MV-4-11 (cell line): ENCODE measurements at regions not wholly inside any gene's neighbourhood (a gene's known extent, or its start where the extent isn't known, plus 50 kb on each side); places are given as distances from the start of the nearest gene placed in this dataset.
"Not testable (repeated sequence)": the region's sequence is repeated elsewhere in the genome, so short reads cannot be mapped to it uniquely, and the experiment has no call there.

Source experiments
- DNase-seq: peaks from one replicate; lab custom pipeline; 2025; lab: John Stamatoyannopoulos, UW

GRCh38 chr9:18032636-18033035 lies 441.3 kb upstream of the ADAMTSL1 start:
- no peak for DNase-seq

- no peak for DNase-seq
Observed at GRCh38 chr9:18036422-18037187, 437.3 kb upstream of the ADAMTSL1 start.

- DNase-seq, result no peak
Observed at GRCh38 chr9:18037981-18038380, 436.0 kb upstream of the ADAMTSL1 start.

- DNase-seq, result no peak
Observed at GRCh38 chr9:18040327-18040726, 433.6 kb upstream of the ADAMTSL1 start.

- no peak for DNase-seq
Observed at GRCh38 chr9:18043978-18044377, 430.0 kb upstream of the ADAMTSL1 start.

GRCh38 chr9:18045326-18045725 lies 428.6 kb upstream of the ADAMTSL1 start:
- DNase-seq, result no peak

- no peak for DNase-seq
Observed at GRCh38 chr9:18046068-18046467, 427.9 kb upstream of the ADAMTSL1 start.

GRCh38 chr9:18051638-18052037 lies 422.3 kb upstream of the ADAMTSL1 start:
- no peak for DNase-seq

- DNase-seq, result no peak
Observed at GRCh38 chr9:18052060-18052459, 421.9 kb upstream of the ADAMTSL1 start.

- DNase-seq, result no peak
Observed at GRCh38 chr9:18056269-18056992, 417.5 kb upstream of the ADAMTSL1 start.

GRCh38 chr9:18056993-18057369 lies 417.0 kb upstream of the ADAMTSL1 start:
- DNase-seq, result no peak

GRCh38 chr9:18058564-18059442 lies 415.1 kb upstream of the ADAMTSL1 start:
- no peak for DNase-seq

- DNase-seq, result no peak
Observed at GRCh38 chr9:18059447-18059846, 414.5 kb upstream of the ADAMTSL1 start.

GRCh38 chr9:18060269-18060934 lies 413.6 kb upstream of the ADAMTSL1 start:
- DNase-seq, result no peak

- DNase-seq, result no peak
Observed at GRCh38 chr9:18061332-18061731, 412.6 kb upstream of the ADAMTSL1 start.

- peak; percentile 67 for DNase-seq
Observed at GRCh38 chr9:18061856-18062255, 412.1 kb upstream of the ADAMTSL1 start.

- DNase-seq, result no peak
Observed at GRCh38 chr9:18063856-18064390, 410.0 kb upstream of the ADAMTSL1 start.

GRCh38 chr9:18066608-18067007 lies 407.3 kb upstream of the ADAMTSL1 start:
- DNase-seq, result not testable (repeated sequence)

- no peak for DNase-seq
Observed at GRCh38 chr9:18067548-18068120, 406.3 kb upstream of the ADAMTSL1 start.

- no peak for DNase-seq
Observed at GRCh38 chr9:18068900-18069299, 405.1 kb upstream of the ADAMTSL1 start.

- DNase-seq, result no peak
Observed at GRCh38 chr9:18071651-18072060, 402.3 kb upstream of the ADAMTSL1 start.
